ENCODE measurements at regions not wholly inside any gene's neighbourhood (a gene's known extent, or its start where the extent isn't known, plus 50 kb on each side); places are given as distances from the start of the nearest gene placed in this dataset.

GRCh38 chr20:40757087-40757486 is 68.1 kb upstream of the MAFB start:
- no peak for TF ChIP-seq CTCF (IDR thresholded peaks at IDR 0.05)
- TF ChIP-seq EZH2 (IDR thresholded peaks at IDR 0.05; ENCODE audit: borderline replicate concordance, insufficient read depth, low read depth, low read length, poor library complexity, severe bottlenecking) = no peak

Data from B cell (primary cell).